H1 (cell line): ENCODE measurements at regions not wholly inside any gene's neighbourhood (a gene's known extent, or its start where the extent isn't known, plus 50 kb on each side); places are given as distances from the start of the nearest gene placed in this dataset.

Experiments used
- ATF2 ChIP-seq: IDR thresholded peaks from 2 replicates; pipeline ENCODE4 v1.6.1; 2012; ENCODE audit warnings: low read length, inconsistent platforms
- BCL11A ChIP-seq, 2 experiments: IDR thresholded peaks; one replicate each; pipeline ENCODE4 v1.6.1; 2011; ENCODE audit warnings: low read depth in 2 of 2, low read length in 2 of 2, mild to moderate bottlenecking in 2 of 2
- CHD7 ChIP-seq: fragments of 300-600 bp; sonication (generic); IDR thresholded peaks from 2 replicates; pipeline ENCODE4 v1.7.1; 2012; ENCODE audit warnings: low read length, moderate library complexity, mild to moderate bottlenecking, inconsistent platforms; ENCODE audit not compliant: insufficient replicate concordance
- KDM5A ChIP-seq: fragments of 200-600 bp; IDR thresholded peaks from 2 replicates; pipeline ENCODE4 v1.7.1; 2012; ENCODE audit warnings: mild to moderate bottlenecking, low read length, inconsistent platforms, mixed read lengths
- POLR2AphosphoS5 ChIP-seq: IDR thresholded peaks from 2 replicates; pipeline ENCODE4 v1.6.1; 2011; ENCODE audit warnings: low read depth, low read length
- RNF2 ChIP-seq: fragments of 200-900, 300-1000 bp; sonication (generic); IDR thresholded peaks from 2 replicates; pipeline ENCODE4 v1.7.1; 2016; ENCODE audit warnings: borderline replicate concordance, low read depth, mild to moderate bottlenecking, antibody characterized with exemption, low read length; ENCODE audit not compliant: poor library complexity, severe bottlenecking; ENCODE audit errors: missing control alignments
- SIX5 ChIP-seq: IDR thresholded peaks from 2 replicates; pipeline ENCODE4 v1.6.1; 2011; ENCODE audit warnings: mild to moderate bottlenecking, low read depth, low read length
- TF ChIP-seq, protein P1 (sequence below): IDR thresholded peaks from 2 replicates; pipeline ENCODE4 v1.6.1; 2012; ENCODE audit warnings: inconsistent platforms

DNA sequence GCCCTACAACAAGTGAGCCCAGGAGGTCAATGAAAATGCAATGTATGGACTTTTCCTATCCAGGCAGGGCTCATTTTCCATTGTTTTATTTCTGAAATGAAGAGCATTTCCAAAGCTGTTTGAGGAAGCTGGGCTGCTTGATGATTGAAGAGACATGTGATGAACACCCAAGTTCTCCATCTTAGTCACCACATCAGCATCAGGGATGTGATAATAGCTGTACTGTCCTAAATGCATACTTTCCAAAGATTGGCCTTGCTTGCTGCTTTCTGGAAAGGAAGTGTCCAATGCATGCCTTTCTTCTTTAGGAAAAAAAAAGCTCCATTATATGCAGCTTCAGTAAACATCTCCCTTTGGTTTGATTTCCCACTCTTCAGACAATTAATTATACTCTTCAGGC lies 425.9 kb upstream of the RUNX1 start (continued):
- TF ChIP-seq CHD7 (no peak), RNF2 (no peak), ATF2 (no peak), BCL11A (IDR thresholded peaks at IDR 0.05; ENCODE audit: low read depth in 2 of 2, low read length in 2 of 2) (no peak), POLR2AphosphoS5 (no peak), SIX5 (no peak), KDM5A (no peak)
- TF ChIP-seq, protein P1, sequence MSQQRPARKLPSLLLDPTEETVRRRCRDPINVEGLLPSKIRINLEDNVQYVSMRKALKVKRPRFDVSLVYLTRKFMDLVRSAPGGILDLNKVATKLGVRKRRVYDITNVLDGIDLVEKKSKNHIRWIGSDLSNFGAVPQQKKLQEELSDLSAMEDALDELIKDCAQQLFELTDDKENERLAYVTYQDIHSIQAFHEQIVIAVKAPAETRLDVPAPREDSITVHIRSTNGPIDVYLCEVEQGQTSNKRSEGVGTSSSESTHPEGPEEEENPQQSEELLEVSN: no peak
